Karpas-422 (cell line): ENCODE measurements at regions not wholly inside any gene's neighbourhood (a gene's known extent, or its start where the extent isn't known, plus 50 kb on each side); places are given as distances from the start of the nearest gene placed in this dataset.

Experiments
- DNase-seq: peaks from one replicate; pipeline ENCODE4 v3.0.0-alpha.2; 2015
- H2AFZ ChIP-seq: fragments of 200-600 bp; sonication (generic); 2 replicates; pipeline ENCODE4 v1.6.1; 2014; ENCODE audit warnings: antibody characterized with exemption, low read length, mixed read lengths
- H3K27ac ChIP-seq: fragments of 200-600 bp; sonication (generic); 2 replicates; pipeline ENCODE4 v1.5.1; 2014; ENCODE audit warnings: mild to moderate bottlenecking, low read length, moderate library complexity
- H3K27me3 ChIP-seq: fragments of 200-600 bp; sonication (generic); 2 replicates; pipeline ENCODE4 v1.6.1; 2014; ENCODE audit warnings: low read length, mixed read lengths
- H3K36me3 ChIP-seq: fragments of 200-600 bp; sonication (generic); 2 replicates; pipeline ENCODE4 v1.6.1; 2014; ENCODE audit warnings: low read length, mixed read lengths; ENCODE audit not compliant: insufficient read depth
- H3K4me1 ChIP-seq: fragments of 200-600 bp; sonication (generic); 2 replicates; pipeline ENCODE4 v1.6.1; 2014; ENCODE audit warnings: mild to moderate bottlenecking, low read length, mixed read lengths
- H3K4me2 ChIP-seq: fragments of 200-600 bp; sonication (generic); 2 replicates; pipeline ENCODE4 v1.6.1; 2014; ENCODE audit warnings: low read length, low read depth, mild to moderate bottlenecking; ENCODE audit not compliant: poor library complexity, severe bottlenecking
- H3K4me3 ChIP-seq: fragments of 200-600 bp; sonication (generic); 2 replicates; pipeline ENCODE4 v1.5.1; 2014; ENCODE audit warnings: mild to moderate bottlenecking, antibody characterized with exemption, low read length, mixed read lengths
- H3K79me2 ChIP-seq: fragments of 200-600 bp; sonication (generic); 2 replicates; pipeline ENCODE4 v1.6.1; 2014; ENCODE audit warnings: mild to moderate bottlenecking, low read length, mixed read lengths
- H3K9ac ChIP-seq: fragments of 200-600 bp; sonication (generic); 2 replicates; pipeline ENCODE4 v1.6.0; 2014; ENCODE audit warnings: low read length
- H3K9me2 ChIP-seq: fragments of 200-600 bp; sonication (generic), shearing (Covaris generic); replicated peaks from 2 replicates; pipeline ENCODE4 v1.6.0; 2014; ENCODE audit warnings: mild to moderate bottlenecking, low read length, moderate library complexity; ENCODE audit not compliant: insufficient read depth
- H3K9me3 ChIP-seq: fragments of 300-700, 200-600 bp; sonication (generic); 2 replicates; pipeline ENCODE4 v1.6.1; 2014; ENCODE audit warnings: low read length, mixed read lengths
- H4K20me1 ChIP-seq: fragments of 200-600 bp; sonication (generic); 2 replicates; pipeline ENCODE4 v1.6.1; 2014; ENCODE audit warnings: mild to moderate bottlenecking, antibody characterized with exemption, low read length, low read depth; ENCODE audit not compliant: insufficient read depth

GRCh38 chr13:50309882-50310594 lies 294.8 kb downstream of the KCNRG start:
- Histone ChIP-seq H3K4me2 (no peak overlapping the region), H3K9me3 (no peaks in the 10 kb centered on the region; the same call in 1 of the 2 replicates), H2AFZ (peak overlapping the region; percentile 32; the same call in 1 of the 2 replicates), H3K36me3 (no peaks in the 10 kb centered on the region; the same call in 1 of the 2 replicates), H3K79me2 (no peaks in the 10 kb centered on the region), H3K9me2 (no peaks in the 10 kb centered on the region), H3K27ac (no peak overlapping the region), H3K9ac (no peak overlapping the region), H3K4me1 (peaks cover 42% of the 10 kb centered on the region), H3K4me3 (no peak overlapping the region), H3K27me3 (no peaks in the 10 kb centered on the region; the same call in 1 of the 2 replicates), H4K20me1 (no peaks in the 10 kb centered on the region)
- no peak for DNase-seq

DNA sequence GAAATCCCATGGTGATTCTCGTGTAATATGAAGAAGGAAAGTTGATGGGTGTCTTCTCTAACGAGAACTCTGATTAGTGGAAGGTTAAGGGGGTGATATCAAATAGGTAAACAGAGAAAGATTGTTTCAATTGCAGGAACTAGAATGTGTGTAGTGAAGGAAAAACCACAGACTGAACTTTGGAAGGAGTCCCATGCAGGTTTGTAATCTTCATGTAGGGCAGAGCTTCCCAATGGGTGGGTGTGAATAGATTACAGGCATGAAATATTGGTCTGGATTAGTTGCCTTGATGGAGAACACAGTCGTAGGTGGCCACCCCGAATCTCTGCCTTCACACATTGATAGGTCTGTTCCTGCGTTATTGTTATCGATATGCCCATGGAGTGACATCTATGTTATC lies 295.5 kb downstream of the KCNRG start:
- H3K4me2 ChIP-seq: no peak overlapping the region
- no peak overlapping the region for H3K27ac ChIP-seq
- no peaks in the 10 kb centered on the region for H3K79me2 ChIP-seq
- H2AFZ ChIP-seq: no peak overlapping the region
- no peak for DNase-seq
- no peak overlapping the region for H3K9ac ChIP-seq
- H3K4me3 ChIP-seq: no peak overlapping the region
- no peaks in the 10 kb centered on the region; the same call in 1 of the 2 replicates for H3K27me3 ChIP-seq
- H3K9me2 ChIP-seq: no peaks in the 10 kb centered on the region
- H3K36me3 ChIP-seq: no peaks in the 10 kb centered on the region; the same call in 1 of the 2 replicates
- no peaks in the 10 kb centered on the region for H4K20me1 ChIP-seq
- H3K9me3 ChIP-seq: no peaks in the 10 kb centered on the region; the same call in 1 of the 2 replicates
- peaks cover 49% of the 10 kb centered on the region for H3K4me1 ChIP-seq

GRCh38 chr13:50318887-50319286 lies 303.6 kb downstream of the KCNRG start:
- no peak overlapping the region for H3K27ac ChIP-seq

DNA sequence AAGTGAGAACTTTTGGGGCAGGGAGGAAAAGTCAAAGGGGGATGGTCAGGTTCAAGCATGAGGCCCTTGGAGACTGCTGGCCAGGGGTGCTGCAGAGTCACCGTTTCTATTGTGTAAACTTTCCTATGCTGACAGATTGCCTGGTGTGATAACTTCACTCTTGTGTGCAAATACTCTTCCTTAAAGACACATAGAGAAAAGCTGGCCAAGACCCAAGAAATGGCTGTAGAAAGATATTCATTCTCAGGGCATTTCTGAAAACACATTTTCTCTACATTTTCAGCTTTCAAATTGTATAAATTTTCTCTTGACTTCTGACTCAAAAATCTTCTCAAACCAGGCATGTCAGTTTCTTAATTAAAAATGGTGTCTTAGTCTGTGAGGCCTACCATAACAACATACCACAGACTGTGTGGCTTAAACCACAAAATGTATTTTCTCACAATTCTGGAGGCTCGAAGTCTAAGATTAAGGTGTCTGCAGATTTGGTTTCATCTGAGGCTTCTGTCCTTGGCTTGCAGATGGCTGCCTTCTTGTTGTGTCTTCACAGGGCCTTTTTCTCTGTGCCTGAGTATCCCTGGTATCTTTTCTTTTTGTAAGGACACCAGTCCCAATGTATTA lies 304.5 kb downstream of the KCNRG start:
- Histone ChIP-seq H4K20me1 (no peaks in the 10 kb centered on the region), H3K79me2 (no peaks in the 10 kb centered on the region), H3K9me2 (no peaks in the 10 kb centered on the region), H3K4me3 (no peak overlapping the region), H3K27ac (no peak overlapping the region), H3K4me2 (no peak overlapping the region), H3K9me3 (no peaks in the 10 kb centered on the region), H3K9ac (no peak overlapping the region), H3K27me3 (no peaks in the 10 kb centered on the region), H3K36me3 (peaks cover 3% of the 10 kb centered on the region; the same call in 1 of the 2 replicates), H3K4me1 (peaks cover 42% of the 10 kb centered on the region), H2AFZ (peak overlapping the region; percentile 49; the same call in 1 of the 2 replicates)
- no peak for DNase-seq

More at GRCh38 chr13:50318887-50319286, 303.6 kb downstream of the KCNRG start:
- no peaks in the 10 kb centered on the region for H3K27me3 ChIP-seq
- peaks cover 3% of the 10 kb centered on the region; the same call in 1 of the 2 replicates for H3K36me3 ChIP-seq
- H3K79me2 ChIP-seq: no peaks in the 10 kb centered on the region
- H3K9ac ChIP-seq: no peak overlapping the region
- no peak overlapping the region for H3K4me2 ChIP-seq
- no peak overlapping the region for H3K4me3 ChIP-seq
- no peaks in the 10 kb centered on the region for H3K9me2 ChIP-seq
- H2AFZ ChIP-seq: no peak overlapping the region
- H3K4me1 ChIP-seq: peaks cover 51% of the 10 kb centered on the region
- no peaks in the 10 kb centered on the region for H4K20me1 ChIP-seq
- DNase-seq: no peak
- H3K9me3 ChIP-seq: no peaks in the 10 kb centered on the region

- H3K36me3 ChIP-seq: peaks cover 3% of the 10 kb centered on the region; the same call in 1 of the 2 replicates
- no peaks in the 10 kb centered on the region for H3K9me2 ChIP-seq
- no peak overlapping the region for H3K4me2 ChIP-seq
- DNase-seq: no peak
- H2AFZ ChIP-seq: 0 out of 2 replicates have a peak overlapping the region, but pooled peaks have one; percentile 49
- peaks cover 36% of the 10 kb centered on the region for H3K4me1 ChIP-seq
- H3K4me3 ChIP-seq: no peak overlapping the region
- no peaks in the 10 kb centered on the region for H3K27me3 ChIP-seq
- no peaks in the 10 kb centered on the region for H4K20me1 ChIP-seq
- H3K9me3 ChIP-seq: no peaks in the 10 kb centered on the region
- no peak overlapping the region for H3K27ac ChIP-seq
- H3K79me2 ChIP-seq: no peaks in the 10 kb centered on the region
- no peak overlapping the region for H3K9ac ChIP-seq
These were observed 305.1 kb downstream of the KCNRG start for GRCh38 chr13:50320271-50320862.

- Histone ChIP-seq H3K27ac (no peak overlapping the region), H3K9me3 (no peaks in the 10 kb centered on the region), H3K9me2 (no peaks in the 10 kb centered on the region), H2AFZ (no peak overlapping the region), H4K20me1 (no peaks in the 10 kb centered on the region), H3K4me1 (peaks cover 30% of the 10 kb centered on the region), H3K36me3 (peaks cover 3% of the 10 kb centered on the region; the same call in 1 of the 2 replicates), H3K4me2 (no peak overlapping the region), H3K27me3 (no peaks in the 10 kb centered on the region), H3K9ac (no peak overlapping the region), H3K4me3 (no peak overlapping the region), H3K79me2 (no peaks in the 10 kb centered on the region)
- DNase-seq: no peak
These were observed 306.8 kb downstream of the KCNRG start for GRCh38 chr13:50322006-50322405.

- H3K27me3 ChIP-seq: no peaks in the 10 kb centered on the region
- H3K4me1 ChIP-seq: peaks cover 24% of the 10 kb centered on the region
- H3K9me2 ChIP-seq: no peaks in the 10 kb centered on the region
- no peak overlapping the region for H3K4me2 ChIP-seq
- H3K27ac ChIP-seq: no peak overlapping the region
- no peaks in the 10 kb centered on the region for H4K20me1 ChIP-seq
- DNase-seq: no peak
- H3K36me3 ChIP-seq: 0 out of 2 replicates have a peak, but pooled peaks cover 3% of the 10 kb centered on the region
- no peaks in the 10 kb centered on the region for H3K79me2 ChIP-seq
- no peaks in the 10 kb centered on the region for H3K9me3 ChIP-seq
- H3K9ac ChIP-seq: no peak overlapping the region
- no peak overlapping the region for H2AFZ ChIP-seq
- H3K4me3 ChIP-seq: no peak overlapping the region
These were observed 308.3 kb downstream of the KCNRG start for GRCh38 chr13:50323440-50324065.

GRCh38 chr13:50326271-50326670 lies 311.0 kb downstream of the KCNRG start:
- H4K20me1 ChIP-seq: no peaks in the 10 kb centered on the region
- 0 out of 2 replicates have a peak, but pooled peaks cover 3% of the 10 kb centered on the region for H3K36me3 ChIP-seq
- no peaks in the 10 kb centered on the region for H3K27me3 ChIP-seq
- no peak overlapping the region for H3K27ac ChIP-seq
- peaks cover 10% of the 10 kb centered on the region for H3K4me1 ChIP-seq
- no peak overlapping the region for H3K9ac ChIP-seq
- DNase-seq: no peak
- no peaks in the 10 kb centered on the region for H3K9me3 ChIP-seq
- H3K9me2 ChIP-seq: no peaks in the 10 kb centered on the region
- no peak overlapping the region for H3K4me3 ChIP-seq
- no peaks in the 10 kb centered on the region for H3K79me2 ChIP-seq
- no peak overlapping the region for H2AFZ ChIP-seq
- no peak overlapping the region for H3K4me2 ChIP-seq
